ENCODE measurements at regions not wholly inside any gene's neighbourhood (a gene's known extent, or its start where the extent isn't known, plus 50 kb on each side); places are given as distances from the start of the nearest gene placed in this dataset.

DNA sequence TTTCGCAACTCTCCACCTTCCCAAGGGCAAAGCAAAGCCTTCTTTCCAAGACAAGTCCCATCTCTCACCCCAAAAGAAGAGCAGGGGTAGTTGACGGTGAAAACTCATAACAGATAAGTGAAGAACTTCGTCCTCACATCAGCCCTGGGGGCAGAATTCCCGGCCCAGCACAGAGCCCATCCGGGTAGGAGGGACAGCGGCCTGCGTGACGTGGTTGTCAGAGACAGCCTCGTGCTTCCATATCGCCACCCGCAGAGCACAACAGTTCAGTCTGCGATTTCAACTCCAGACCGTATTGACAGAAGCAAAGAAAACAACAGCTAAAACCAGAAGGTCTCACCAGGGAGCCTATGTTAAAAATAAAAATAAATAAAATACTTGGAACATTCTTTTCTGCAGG lies 273.2 kb downstream of the SYK start:
- no peak for TF ChIP-seq POLR2A (IDR thresholded peaks at IDR 0.05)
- TF ChIP-seq, protein P1, sequence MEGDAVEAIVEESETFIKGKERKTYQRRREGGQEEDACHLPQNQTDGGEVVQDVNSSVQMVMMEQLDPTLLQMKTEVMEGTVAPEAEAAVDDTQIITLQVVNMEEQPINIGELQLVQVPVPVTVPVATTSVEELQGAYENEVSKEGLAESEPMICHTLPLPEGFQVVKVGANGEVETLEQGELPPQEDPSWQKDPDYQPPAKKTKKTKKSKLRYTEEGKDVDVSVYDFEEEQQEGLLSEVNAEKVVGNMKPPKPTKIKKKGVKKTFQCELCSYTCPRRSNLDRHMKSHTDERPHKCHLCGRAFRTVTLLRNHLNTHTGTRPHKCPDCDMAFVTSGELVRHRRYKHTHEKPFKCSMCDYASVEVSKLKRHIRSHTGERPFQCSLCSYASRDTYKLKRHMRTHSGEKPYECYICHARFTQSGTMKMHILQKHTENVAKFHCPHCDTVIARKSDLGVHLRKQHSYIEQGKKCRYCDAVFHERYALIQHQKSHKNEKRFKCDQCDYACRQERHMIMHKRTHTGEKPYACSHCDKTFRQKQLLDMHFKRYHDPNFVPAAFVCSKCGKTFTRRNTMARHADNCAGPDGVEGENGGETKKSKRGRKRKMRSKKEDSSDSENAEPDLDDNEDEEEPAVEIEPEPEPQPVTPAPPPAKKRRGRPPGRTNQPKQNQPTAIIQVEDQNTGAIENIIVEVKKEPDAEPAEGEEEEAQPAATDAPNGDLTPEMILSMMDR (IDR thresholded peaks at IDR 0.05): no peak

Measured in esophagus squamous epithelium (tissue), 4 donors.